RPMI7951 (cell line): ENCODE measurements at regions not wholly inside any gene's neighbourhood (a gene's known extent, or its start where the extent isn't known, plus 50 kb on each side); places are given as distances from the start of the nearest gene placed in this dataset.
"Not testable (repeated sequence)": the region's sequence is repeated elsewhere in the genome, so short reads cannot be mapped to it uniquely, and the experiment has no call there.

Experiments
- DNase-seq: peaks from one replicate; pipeline ENCODE4 v3.0.0-alpha.2; 2012; ENCODE audit warnings: low read depth

- no peak for DNase-seq
Measured at GRCh38 chr14:37991027-37991426, 216.7 kb upstream of the SSTR1 start.

- DNase-seq, result no peak
Measured at GRCh38 chr14:37992499-37992898, 215.2 kb upstream of the SSTR1 start.

GRCh38 chr14:37994846-37995372, 212.8 kb upstream of the SSTR1 start:
- DNase-seq, result no peak

GRCh38 chr14:37997017-37997416, 210.7 kb upstream of the SSTR1 start:
- DNase-seq, result no peak

- no peak for DNase-seq
Measured at GRCh38 chr14:38000340-38000739, 207.4 kb upstream of the SSTR1 start.

GRCh38 chr14:38001501-38001900, 206.2 kb upstream of the SSTR1 start:
- no peak for DNase-seq

- DNase-seq, result no peak
Measured at GRCh38 chr14:38003746-38004609, 203.7 kb upstream of the SSTR1 start.

GRCh38 chr14:38004610-38004879, 203.2 kb upstream of the SSTR1 start:
- DNase-seq, result no peak

GRCh38 chr14:38011156-38011555, 196.5 kb upstream of the SSTR1 start:
- DNase-seq, result not testable (repeated sequence)

- no peak for DNase-seq
Measured at GRCh38 chr14:38012056-38012455, 195.6 kb upstream of the SSTR1 start.

GRCh38 chr14:38016497-38016896, 191.2 kb upstream of the SSTR1 start:
- DNase-seq, result no peak

GRCh38 chr14:38021861-38022260, 185.8 kb upstream of the SSTR1 start:
- DNase-seq, result no peak

- no peak for DNase-seq
Measured at GRCh38 chr14:38022775-38023174, 184.9 kb upstream of the SSTR1 start.

- no peak for DNase-seq
Measured at GRCh38 chr14:38038171-38038570, 169.5 kb upstream of the SSTR1 start.

- DNase-seq, result no peak
Measured at GRCh38 chr14:38038986-38039385, 168.7 kb upstream of the SSTR1 start.

- no peak for DNase-seq
Measured at GRCh38 chr14:38039496-38039895, 168.2 kb upstream of the SSTR1 start.

- DNase-seq, result no peak
Measured at GRCh38 chr14:38040411-38040810, 167.3 kb upstream of the SSTR1 start.

GRCh38 chr14:38042322-38042721, 165.4 kb upstream of the SSTR1 start:
- DNase-seq, result peak; percentile 65

GRCh38 chr14:38044710-38045109, 163.0 kb upstream of the SSTR1 start:
- no peak for DNase-seq

GRCh38 chr14:38045461-38045860, 162.2 kb upstream of the SSTR1 start:
- no peak for DNase-seq

GRCh38 chr14:38046160-38046559, 161.5 kb upstream of the SSTR1 start:
- DNase-seq, result no peak

GRCh38 chr14:38047195-38047902, 160.4 kb upstream of the SSTR1 start:
- DNase-seq, result no peak

- no peak for DNase-seq
Measured at GRCh38 chr14:38053666-38054065, 154.0 kb upstream of the SSTR1 start.
